ENCODE measurements at regions not wholly inside any gene's neighbourhood (a gene's known extent, or its start where the extent isn't known, plus 50 kb on each side); places are given as distances from the start of the nearest gene placed in this dataset.
A peak's percentile ranks its signal among the peaks of the same experiment; 100 is the strongest.
"Not testable (repeated sequence)": the region's sequence is repeated elsewhere in the genome, so short reads cannot be mapped to it uniquely, and the experiment has no call there.

GRCh38 chr21:27902904-27903303 is 936.0 kb upstream of the ADAMTS5 start:
- H3K27ac ChIP-seq (ENCODE audit: low read depth); H3K36me3 ChIP-seq (ENCODE audit: insufficient read depth); H3K4me1 ChIP-seq (ENCODE audit: insufficient read depth); H3K79me2 ChIP-seq (replicated peaks; ENCODE audit: insufficient read depth); H3F3A ChIP-seq (replicated peaks; ENCODE audit: low read depth); H3K9me3 Mint-ChIP-seq; H2AFZ ChIP-seq; H3K27me3 ChIP-seq (ENCODE audit: insufficient read depth); H3K27ac Mint-ChIP-seq; H3K36me3 Mint-ChIP-seq (ENCODE audit: low read depth); H4K20me1 ChIP-seq (replicated peaks; ENCODE audit: insufficient read depth); H3K4me3 Mint-ChIP-seq; H3K4me1 Mint-ChIP-seq; H3K27me3 Mint-ChIP-seq (ENCODE audit: insufficient read depth, low read depth, poor library complexity); ATAC-seq; H3K9me2 ChIP-seq (ENCODE audit: insufficient read depth); H3K4me3 ChIP-seq; DNase-seq (ENCODE audit: low spot score); H3K4me2 ChIP-seq: not testable (repeated sequence)

- H3K4me3 ChIP-seq; H3K27me3 ChIP-seq (ENCODE audit: insufficient read depth); H3K79me2 ChIP-seq (replicated peaks; ENCODE audit: insufficient read depth); H3K4me2 ChIP-seq; H3K9me3 Mint-ChIP-seq; H3K4me1 ChIP-seq (ENCODE audit: insufficient read depth); H3K27me3 Mint-ChIP-seq (ENCODE audit: insufficient read depth, low read depth, poor library complexity); H3K9me2 ChIP-seq (ENCODE audit: insufficient read depth); ATAC-seq; H3K4me1 Mint-ChIP-seq; H3K36me3 Mint-ChIP-seq (ENCODE audit: low read depth); DNase-seq (ENCODE audit: low spot score); H2AFZ ChIP-seq; H3K36me3 ChIP-seq (ENCODE audit: insufficient read depth); H3K27ac Mint-ChIP-seq; H3K27ac ChIP-seq (ENCODE audit: low read depth); H4K20me1 ChIP-seq (replicated peaks; ENCODE audit: insufficient read depth); H3F3A ChIP-seq (replicated peaks; ENCODE audit: low read depth); H3K4me3 Mint-ChIP-seq: not testable (repeated sequence)
These were observed 926.7 kb upstream of the ADAMTS5 start for GRCh38 chr21:27893619-27894018.

GRCh38 chr21:27891495-27891894 is 924.6 kb upstream of the ADAMTS5 start:
- H3F3A ChIP-seq (replicated peaks; ENCODE audit: low read depth); H3K27me3 ChIP-seq (ENCODE audit: insufficient read depth); H3K27ac ChIP-seq (ENCODE audit: low read depth); ATAC-seq; H3K4me1 Mint-ChIP-seq; H3K79me2 ChIP-seq (replicated peaks; ENCODE audit: insufficient read depth); H3K27ac Mint-ChIP-seq; H3K27me3 Mint-ChIP-seq (ENCODE audit: insufficient read depth, low read depth, poor library complexity); H3K9me2 ChIP-seq (ENCODE audit: insufficient read depth); H3K36me3 ChIP-seq (ENCODE audit: insufficient read depth); H3K4me3 ChIP-seq; H2AFZ ChIP-seq; H3K4me2 ChIP-seq; H3K36me3 Mint-ChIP-seq (ENCODE audit: low read depth); H4K20me1 ChIP-seq (replicated peaks; ENCODE audit: insufficient read depth); H3K4me1 ChIP-seq (ENCODE audit: insufficient read depth); H3K4me3 Mint-ChIP-seq; H3K9me3 Mint-ChIP-seq; DNase-seq (ENCODE audit: low spot score): not testable (repeated sequence)

- H3K79me2 ChIP-seq (replicated peaks; ENCODE audit: insufficient read depth); H3K36me3 ChIP-seq (ENCODE audit: insufficient read depth); H3K4me1 Mint-ChIP-seq; H3K27ac Mint-ChIP-seq; H3K9me2 ChIP-seq (ENCODE audit: insufficient read depth); H3K27ac ChIP-seq (ENCODE audit: low read depth); DNase-seq (ENCODE audit: low spot score); H3K27me3 Mint-ChIP-seq (ENCODE audit: insufficient read depth, low read depth, poor library complexity); H3K4me1 ChIP-seq (ENCODE audit: insufficient read depth); H3F3A ChIP-seq (replicated peaks; ENCODE audit: low read depth); H2AFZ ChIP-seq; H3K27me3 ChIP-seq (ENCODE audit: insufficient read depth); H3K4me3 Mint-ChIP-seq; ATAC-seq; H4K20me1 ChIP-seq (replicated peaks; ENCODE audit: insufficient read depth); H3K36me3 Mint-ChIP-seq (ENCODE audit: low read depth); H3K9me3 Mint-ChIP-seq; H3K4me3 ChIP-seq: not testable (repeated sequence)
- 0 out of 2 replicates have a peak overlapping the region, but pooled peaks have one; percentile 5 for H3K4me2 ChIP-seq
These were observed 921.0 kb upstream of the ADAMTS5 start for GRCh38 chr21:27887808-27888455.

All from GM23338 (cell line).